OCI-LY1 (cell line): ENCODE measurements at regions not wholly inside any gene's neighbourhood (a gene's known extent, or its start where the extent isn't known, plus 50 kb on each side); places are given as distances from the start of the nearest gene placed in this dataset.

Source experiments
- H2AFZ ChIP-seq: fragments of 200-600 bp; sonication (generic), shearing (Covaris generic); 2 replicates; pipeline ENCODE4 v1.6.0; 2014; ENCODE audit warnings: antibody characterized with exemption, mild to moderate bottlenecking, low read length
- H3F3A ChIP-seq: fragments of 200-600 bp; sonication (generic), shearing (Covaris generic); 2 replicates; pipeline ENCODE4 v1.6.0; 2014; ENCODE audit warnings: mild to moderate bottlenecking, antibody characterized with exemption, low read length, moderate library complexity; ENCODE audit not compliant: insufficient read depth
- H3K27ac ChIP-seq: fragments of 200-600 bp; sonication (generic); 2 replicates; pipeline ENCODE4 v1.5.1; 2014; ENCODE audit warnings: low read length, mixed run types, mild to moderate bottlenecking, low read depth; ENCODE audit not compliant: poor library complexity, severe bottlenecking
- H3K27me3 ChIP-seq: fragments of 200-600 bp; sonication (generic); 2 replicates; pipeline ENCODE4 v1.6.0; 2014; ENCODE audit warnings: antibody characterized with exemption, mild to moderate bottlenecking, low read length, moderate library complexity; ENCODE audit not compliant: insufficient read depth
- H3K36me3 ChIP-seq: fragments of 200-600 bp; sonication (generic); 2 replicates; pipeline ENCODE4 v1.6.1; 2014; ENCODE audit warnings: mild to moderate bottlenecking, antibody characterized with exemption, low read length, moderate library complexity, mixed read lengths; ENCODE audit not compliant: insufficient read depth
- H3K4me1 ChIP-seq: fragments of 200-600 bp; sonication (generic); 2 replicates; pipeline ENCODE4 v1.5.1; 2014; ENCODE audit warnings: mild to moderate bottlenecking, low read length, moderate library complexity; ENCODE audit not compliant: insufficient read depth, severe bottlenecking
- H3K4me2 ChIP-seq: fragments of 200-600 bp; sonication (generic), shearing (Covaris generic); 2 replicates; pipeline ENCODE4 v1.6.1; 2014; ENCODE audit warnings: low read length
- H3K4me3 ChIP-seq: fragments of 200-600 bp; sonication (generic); 2 replicates; pipeline ENCODE4 v1.5.1; 2014; ENCODE audit warnings: low read length, low read depth, mild to moderate bottlenecking, mixed read lengths; ENCODE audit not compliant: poor library complexity, severe bottlenecking
- H3K79me2 ChIP-seq: fragments of 200-600 bp; shearing (Covaris generic); 2 replicates; pipeline ENCODE4 v1.6.1; 2016; ENCODE audit warnings: mixed run types, low read length, mixed read lengths; ENCODE audit not compliant: insufficient read depth
- H3K9ac ChIP-seq: fragments of 200-600 bp; sonication (generic), shearing (Covaris generic); 2 replicates; pipeline ENCODE4 v1.6.1; 2014; ENCODE audit warnings: mild to moderate bottlenecking, low read length, mixed read lengths
- H3K9me2 ChIP-seq: fragments of 200-600 bp; sonication (generic), shearing (Covaris generic); 2 replicates; pipeline ENCODE4 v1.6.1; 2014; ENCODE audit warnings: low read depth, mild to moderate bottlenecking, low read length, mixed read lengths
- H3K9me3 ChIP-seq: fragments of 200-600 bp; shearing (Covaris generic); 2 replicates; pipeline ENCODE4 v1.6.1; 2014; ENCODE audit warnings: low read length, mixed read lengths
- H4K20me1 ChIP-seq: fragments of 200-600 bp; sonication (generic), shearing (Covaris generic); 2 replicates; pipeline ENCODE4 v1.6.0; 2016; ENCODE audit warnings: mild to moderate bottlenecking, low read length; ENCODE audit not compliant: insufficient read depth
- CTCF ChIP-seq: fragments of 200-600 bp; sonication (generic), shearing (Covaris generic); IDR thresholded peaks from 2 replicates; pipeline ENCODE4 v1.5.1; 2017; ENCODE audit warnings: mild to moderate bottlenecking, antibody characterized with exemption, low read length, moderate library complexity, mixed read lengths
- EZH2 ChIP-seq: fragments of 200-600 bp; sonication (generic), shearing (Covaris generic); IDR thresholded peaks from 2 replicates; pipeline ENCODE4 v1.8.0; 2017; ENCODE audit warnings: borderline replicate concordance, mixed run types, mild to moderate bottlenecking, antibody characterized with exemption, low read length, moderate library complexity, mixed read lengths

GRCh38 chr6:156189714-156190113 lies 587.5 kb upstream of the ARID1B start:
- H4K20me1 ChIP-seq: no peaks in the 10 kb centered on the region
- no peaks in the 10 kb centered on the region for H3K79me2 ChIP-seq
- no peak overlapping the region for H3K27ac ChIP-seq
- H3K9me2 ChIP-seq: no peaks in the 10 kb centered on the region
- H3K36me3 ChIP-seq: no peaks in the 10 kb centered on the region
- H3K9me3 ChIP-seq: no peaks in the 10 kb centered on the region
- no peaks in the 10 kb centered on the region for H3K4me1 ChIP-seq
- TF ChIP-seq CTCF: no peak
- no peak for TF ChIP-seq EZH2
- no peak overlapping the region for H2AFZ ChIP-seq
- H3K4me3 ChIP-seq: no peak overlapping the region
- no peaks in the 10 kb centered on the region for H3K27me3 ChIP-seq
- H3K9ac ChIP-seq: no peak overlapping the region
- H3F3A ChIP-seq: no peaks in the 10 kb centered on the region
- no peak overlapping the region for H3K4me2 ChIP-seq

- Histone ChIP-seq H3K9me2 (no peaks in the 10 kb centered on the region), H3F3A (no peaks in the 10 kb centered on the region), H3K27ac (no peak overlapping the region), H4K20me1 (no peaks in the 10 kb centered on the region), H2AFZ (no peak overlapping the region), H3K4me1 (no peaks in the 10 kb centered on the region), H3K9me3 (no peaks in the 10 kb centered on the region), H3K79me2 (no peaks in the 10 kb centered on the region), H3K4me2 (no peak overlapping the region), H3K27me3 (no peaks in the 10 kb centered on the region), H3K9ac (no peak overlapping the region), H3K4me3 (no peak overlapping the region), H3K36me3 (no peaks in the 10 kb centered on the region)
- no peak for TF ChIP-seq EZH2
- TF ChIP-seq CTCF: no peak
Observed at GRCh38 chr6:156189195-156189594, 588.0 kb upstream of the ARID1B start.

GRCh38 chr6:156185113-156185512 lies 592.1 kb upstream of the ARID1B start:
- TF ChIP-seq EZH2 (no peak), CTCF (no peak)
- Histone ChIP-seq H3F3A (no peaks in the 10 kb centered on the region), H3K9me2 (no peaks in the 10 kb centered on the region), H3K9ac (no peak overlapping the region), H4K20me1 (no peaks in the 10 kb centered on the region), H3K36me3 (no peaks in the 10 kb centered on the region), H3K4me1 (no peaks in the 10 kb centered on the region), H3K4me3 (no peak overlapping the region), H3K4me2 (no peak overlapping the region), H3K79me2 (no peaks in the 10 kb centered on the region), H3K9me3 (no peaks in the 10 kb centered on the region), H2AFZ (no peak overlapping the region), H3K27me3 (no peaks in the 10 kb centered on the region), H3K27ac (no peak overlapping the region)
